Naive thymus-derived CD4-positive, alpha-beta T cell (primary cell): ENCODE measurements at regions not wholly inside any gene's neighbourhood (a gene's known extent, or its start where the extent isn't known, plus 50 kb on each side); places are given as distances from the start of the nearest gene placed in this dataset.

ENCODE experiments used
- ATAC-seq: fragments of 150-1000 bp; cut with Tn5 transposase; 2 replicates; pipeline ENCODE4 v1.10.0; 2021; ENCODE audit warnings: mild to moderate bottlenecking, moderate library complexity
- CTCF ChIA-PET: fragments of 350-600 bp; sonication (Branson Sonifier 250); formaldehyde crosslinking; loops from one replicate; lab custom pipeline; 2021; ENCODE audit warnings: antibody characterized with exemption; lab: Charles Lee
- POLR2A ChIA-PET: fragments of 350-600 bp; sonication (Branson Sonifier 250); formaldehyde crosslinking; loops from one replicate; lab custom pipeline; 2021; ENCODE audit warnings: antibody characterized with exemption, inconsistent platforms; lab: Charles Lee
- DNase-seq, 9 donors: peaks; one replicate each; pipeline versions ENCODE4 v3.0.0 to v3.0.0-alpha.2; 2020 to 2022; ENCODE audit warnings: mixed read lengths in 1 of 9
- H3K27ac ChIP-seq: one replicate; pipeline ENCODE4 v1.7.0; 2013; ENCODE audit warnings: mild to moderate bottlenecking, low read depth, low read length, moderate library complexity
- H3K27me3 ChIP-seq, 2 donors: one replicate each; pipeline ENCODE4 v1.7.0; 2013; ENCODE audit warnings: low read length in 2 of 2, mild to moderate bottlenecking in 2 of 2, moderate library complexity in 2 of 2; ENCODE audit not compliant: control insufficient read depth in 2 of 2, insufficient read depth in 2 of 2
- H3K36me3 ChIP-seq, 3 experiments: 1 replicate in 2 of 3; 2 replicates in 1 of 3; pipeline ENCODE4 v1.7.0; 2013; ENCODE audit warnings: low read length in 3 of 3, mild to moderate bottlenecking in 3 of 3, moderate library complexity in 1 of 3; ENCODE audit not compliant: insufficient read depth in 3 of 3, control insufficient read depth in 2 of 3
- H3K4me1 ChIP-seq, 2 donors: one replicate each; pipeline ENCODE4 v1.7.0; 2013; ENCODE audit warnings: low read length in 2 of 2, mild to moderate bottlenecking in 2 of 2, moderate library complexity in 1 of 2; ENCODE audit not compliant: control insufficient read depth in 2 of 2, insufficient read depth in 2 of 2
- H3K4me3 ChIP-seq: 2 replicates; pipeline ENCODE4 v1.7.0; 2013; ENCODE audit warnings: mild to moderate bottlenecking, low read length
- H3K9me3 ChIP-seq, 3 experiments: 1 replicate in 2 of 3; 2 replicates in 1 of 3; pipeline ENCODE4 v1.7.0; 2013; ENCODE audit warnings: low read length in 3 of 3; ENCODE audit not compliant: control insufficient read depth in 2 of 3
- H3K27ac Mint-ChIP-seq, 9 donors: one replicate each; pipeline ENCODE4 v1.8.0; 2020 to 2022; ENCODE audit warnings: mixed read lengths in 9 of 9, mild to moderate bottlenecking in 8 of 9, moderate library complexity in 5 of 9, inconsistent platforms in 2 of 9
- H3K27me3 Mint-ChIP-seq, 5 donors: one replicate each; pipeline ENCODE4 v1.8.0; 2021 to 2022; ENCODE audit warnings: mixed read lengths in 5 of 5, mild to moderate bottlenecking in 1 of 5
- H3K36me3 Mint-ChIP-seq, 5 donors: one replicate each; pipeline ENCODE4 v1.8.0; 2020 to 2022; ENCODE audit warnings: mixed read lengths in 5 of 5, mild to moderate bottlenecking in 3 of 5, inconsistent platforms in 1 of 5
- H3K4me1 Mint-ChIP-seq, 7 donors: one replicate each; pipeline ENCODE4 v1.8.0; 2020 to 2022; ENCODE audit warnings: mixed read lengths in 7 of 7, mild to moderate bottlenecking in 3 of 7, inconsistent platforms in 1 of 7
- H3K4me3 Mint-ChIP-seq, 10 donors: one replicate each; pipeline ENCODE4 v1.8.0; 2020 to 2022; ENCODE audit warnings: mild to moderate bottlenecking in 10 of 10, mixed read lengths in 10 of 10, moderate library complexity in 6 of 10, inconsistent platforms in 2 of 10
- H3K9me3 Mint-ChIP-seq, 11 donors: one replicate each; pipeline ENCODE4 v1.8.0; 2020 to 2022; ENCODE audit warnings: mixed read lengths in 11 of 11, mild to moderate bottlenecking in 4 of 11, inconsistent platforms in 1 of 11, moderate library complexity in 1 of 11
- intact Hi-C, 2 donors: fragments of 100-400 bp; cut with micrococcal nuclease; formaldehyde crosslinking; loops; one replicate each; pipeline ENCODE4 v1.15.1; 2023

DNA sequence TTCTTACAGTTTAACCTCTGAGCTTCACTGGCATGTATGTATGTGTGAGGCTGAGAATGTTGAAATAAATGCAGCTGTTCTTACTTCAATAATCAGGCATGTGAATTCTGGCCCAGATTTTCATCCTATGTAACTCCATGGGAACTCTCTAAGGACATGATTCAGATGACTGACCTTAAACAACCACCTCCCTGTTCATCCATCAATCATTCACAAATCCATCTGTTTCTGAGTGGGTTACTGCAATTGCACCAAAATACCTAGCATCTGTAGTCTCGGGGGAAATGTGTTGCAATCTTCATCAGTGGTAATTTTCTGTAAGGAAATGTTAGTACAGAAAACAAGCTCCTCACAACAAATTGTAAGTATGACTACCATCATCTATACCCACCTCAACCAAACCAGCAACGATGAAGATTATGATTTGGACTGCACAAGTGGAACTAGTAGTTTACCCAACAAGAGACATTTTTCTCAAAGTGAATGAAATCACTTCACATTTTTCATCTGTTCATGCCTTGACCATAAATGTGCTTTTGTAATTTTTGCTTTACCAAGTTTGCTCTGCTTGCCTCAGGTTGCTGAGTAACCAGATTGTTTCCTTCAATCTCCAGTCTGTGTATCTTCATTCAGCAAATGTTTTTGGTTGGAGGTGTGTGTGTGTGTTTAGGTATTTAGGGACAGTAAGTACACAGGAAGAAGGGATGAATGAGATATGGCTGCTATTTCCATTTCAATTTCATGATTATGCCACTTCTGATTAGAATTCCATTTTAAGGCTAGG lies 65.7 kb upstream of the FZD8 start:
- POLR2A ChIA-PET = no interaction called here

DNA sequence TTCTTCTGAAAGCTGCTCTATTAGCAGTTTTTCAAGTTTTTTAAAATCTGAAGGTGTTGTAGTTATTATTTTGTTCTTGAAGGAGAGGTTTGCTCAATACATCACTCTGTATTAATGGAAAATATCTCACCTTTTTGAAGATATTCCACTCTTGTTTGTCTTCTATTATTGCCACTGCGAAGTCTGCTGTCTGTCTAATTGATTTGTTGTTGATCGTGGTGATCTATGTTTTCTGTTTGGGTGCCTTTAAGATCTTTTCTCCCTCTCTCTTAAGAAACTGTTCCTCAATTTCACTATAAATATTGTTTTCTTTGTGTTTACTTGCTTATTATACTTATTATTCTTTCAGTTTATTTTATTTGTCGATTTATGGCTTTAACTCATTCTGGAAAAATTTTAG lies 64.9 kb upstream of the FZD8 start:
- no peaks in the 10 kb centered on the region for H3K27me3 ChIP-seq
- peaks cover 0 to 20% (median 17%) of the 10 kb centered on the region in 5 donors for H3K27me3 Mint-ChIP-seq
- intact Hi-C loops = no loop called here
- peaks cover 0 to 14% (median 3%) of the 10 kb centered on the region in 11 donors for H3K9me3 Mint-ChIP-seq
- no peak overlapping the region for H3K27ac ChIP-seq
- no peaks in the 10 kb centered on the region for H3K9me3 ChIP-seq
- no peaks in the 10 kb centered on the region for H3K4me1 ChIP-seq
- H3K36me3 ChIP-seq = no peaks in the 10 kb centered on the region
- POLR2A ChIA-PET = no interaction called here
- DNase-seq (no peak), ATAC-seq (no peak)
- no peaks in the 10 kb centered on the region for H3K36me3 Mint-ChIP-seq
- no peaks in the 10 kb centered on the region for H3K4me1 Mint-ChIP-seq
- no peak overlapping the region for H3K27ac Mint-ChIP-seq
- CTCF ChIA-PET = no interaction called here
- H3K4me3 Mint-ChIP-seq = no peak overlapping the region
- no peak overlapping the region for H3K4me3 ChIP-seq

More for the DNA sequence above, 65.7 kb upstream of the FZD8 start:
- peaks cover 0 to 25% (median 23%) of the 10 kb centered on the region in 5 donors for H3K27me3 Mint-ChIP-seq
- Histone ChIP-seq H3K4me1 (no peaks in the 10 kb centered on the region), H3K27me3 (no peaks in the 10 kb centered on the region), H3K36me3 (no peaks in the 10 kb centered on the region), H3K27ac (no peak overlapping the region), H3K4me3 (no peak overlapping the region), H3K9me3 (no peaks in the 10 kb centered on the region)
- CTCF ChIA-PET = no interaction called here
- ATAC-seq (no peak), DNase-seq (no peak)
- intact Hi-C loops = no loop called here
- H3K4me1 Mint-ChIP-seq = no peaks in the 10 kb centered on the region
- no peak overlapping the region for H3K27ac Mint-ChIP-seq
- no peak overlapping the region for H3K4me3 Mint-ChIP-seq
- no peaks in the 10 kb centered on the region for H3K36me3 Mint-ChIP-seq
- peaks cover 0 to 14% (median 3%) of the 10 kb centered on the region in 11 donors for H3K9me3 Mint-ChIP-seq

DNA sequence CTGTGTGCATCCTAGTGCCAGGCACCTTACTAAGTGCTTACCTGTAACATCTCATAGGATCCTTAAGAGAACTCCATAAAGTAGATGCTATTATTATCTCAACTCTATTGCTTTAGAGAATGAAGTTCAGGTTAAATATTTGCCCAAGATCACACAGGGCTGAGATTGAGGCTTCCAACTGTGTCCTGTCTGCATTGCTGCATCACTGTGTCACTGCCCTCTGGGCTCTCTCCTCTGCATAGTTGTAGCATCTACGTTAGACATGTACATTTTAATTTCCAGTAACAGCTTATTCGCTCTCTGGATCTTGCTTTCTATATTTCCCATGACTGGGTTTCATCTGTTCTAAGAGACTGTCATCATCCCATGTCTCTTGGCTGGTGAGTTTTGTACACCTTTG lies 63.6 kb upstream of the FZD8 start:
- ChIA-PET CTCF (interaction anchor here (0.9 kb wide), 1 partner anchor 9 kb away, joined by 5 read pairs; no protein-coding TSS in a partner anchor), POLR2A (no interaction called here)
- intact Hi-C loops = no loop called here
- Mint-ChIP-seq H3K9me3 (peaks cover 0 to 14% (median 3%) of the 10 kb centered on the region in 11 donors), H3K27ac (no peak overlapping the region), H3K4me3 (no peak overlapping the region), H3K36me3 (no peaks in the 10 kb centered on the region), H3K27me3 (peaks cover 0 to 13% (median 6%) of the 10 kb centered on the region in 5 donors), H3K4me1 (no peaks in the 10 kb centered on the region)
- Histone ChIP-seq H3K36me3 (no peaks in the 10 kb centered on the region), H3K4me3 (no peak overlapping the region), H3K9me3 (no peaks in the 10 kb centered on the region), H3K27me3 (no peaks in the 10 kb centered on the region), H3K4me1 (no peaks in the 10 kb centered on the region), H3K27ac (no peak overlapping the region)
- ATAC-seq (no peak), DNase-seq (no peak)

DNA sequence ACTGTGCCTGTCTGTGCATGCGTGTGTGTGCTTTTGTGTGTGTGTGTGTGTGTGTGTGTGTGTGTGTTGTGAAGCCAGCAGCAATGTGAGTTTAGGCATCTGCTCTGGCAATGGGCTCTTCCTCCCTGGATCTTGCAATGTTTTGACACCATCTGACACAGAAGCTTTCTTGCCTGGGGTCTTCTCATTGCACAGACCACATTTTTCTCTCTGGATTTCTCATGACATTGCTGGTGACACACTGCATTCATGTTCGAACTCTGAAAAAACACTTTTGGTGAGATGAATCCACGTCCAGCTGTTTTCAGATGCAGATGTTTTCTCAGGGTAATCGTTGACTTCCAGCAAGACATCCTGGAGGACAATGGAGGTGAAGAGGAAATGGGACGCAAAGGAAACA lies 63.0 kb upstream of the FZD8 start:
- peaks cover 0 to 7% (median 5%) of the 10 kb centered on the region in 5 donors for H3K27me3 Mint-ChIP-seq
- ATAC-seq = no peak
- CTCF ChIA-PET = interaction anchor here (0.9 kb wide), 1 partner anchor 8 kb away, joined by 5 read pairs; no protein-coding TSS in a partner anchor

DNA sequence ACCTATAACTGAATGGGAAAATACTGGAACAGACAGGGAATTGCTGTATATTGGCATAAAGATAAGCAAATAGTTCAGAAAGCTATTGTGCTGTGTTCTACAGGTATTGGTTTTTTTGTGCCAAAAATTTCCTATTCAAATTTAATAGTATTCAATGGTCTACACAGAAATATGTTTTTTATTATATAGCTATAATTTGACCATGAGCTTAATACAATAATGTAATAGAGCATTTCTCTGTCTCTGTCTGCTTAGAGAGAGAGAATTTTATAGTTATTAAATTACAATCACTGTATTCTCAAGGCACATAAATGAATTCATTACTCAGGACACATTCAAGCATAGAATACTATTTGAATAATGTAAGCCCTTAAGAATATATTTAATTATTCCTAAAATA lies 62.3 kb upstream of the FZD8 start:
- CTCF ChIA-PET = no interaction called here
- ATAC-seq = no peak

More for the DNA sequence above, 63.0 kb upstream of the FZD8 start:
- POLR2A ChIA-PET = no interaction called here
- no peaks in the 10 kb centered on the region for H3K27me3 ChIP-seq
- H3K4me3 Mint-ChIP-seq = no peak overlapping the region
- H3K4me1 ChIP-seq = no peaks in the 10 kb centered on the region
- H3K4me3 ChIP-seq = no peak overlapping the region
- no peaks in the 10 kb centered on the region for H3K9me3 ChIP-seq
- intact Hi-C loops = no loop called here
- DNase-seq = no peak
- H3K9me3 Mint-ChIP-seq = peaks cover 0 to 14% (median 3%) of the 10 kb centered on the region in 11 donors
- H3K27ac ChIP-seq = no peak overlapping the region
- H3K36me3 Mint-ChIP-seq = no peaks in the 10 kb centered on the region
- no peaks in the 10 kb centered on the region for H3K36me3 ChIP-seq
- no peak overlapping the region for H3K27ac Mint-ChIP-seq
- H3K4me1 Mint-ChIP-seq = no peaks in the 10 kb centered on the region

DNA sequence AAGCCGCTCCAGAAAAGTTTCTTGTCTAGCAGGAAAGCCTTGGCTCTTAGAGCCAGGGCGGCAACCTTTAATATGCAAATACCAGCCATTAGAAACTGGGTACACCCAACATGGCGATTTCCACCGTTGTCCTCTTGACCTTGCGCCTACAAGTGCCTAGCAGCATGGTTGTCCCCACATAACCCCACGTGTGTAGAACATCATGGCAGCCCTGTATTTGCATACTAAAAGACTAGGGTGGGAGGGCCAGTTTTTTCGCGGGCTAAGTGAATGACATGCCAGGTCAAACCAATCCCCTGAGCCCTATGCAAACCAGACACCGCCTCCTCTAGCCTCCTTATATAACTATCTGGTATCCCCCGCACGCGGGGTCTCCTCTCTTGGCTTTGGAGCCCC lies 58.4 kb upstream of the FZD8 start:
- intact Hi-C loops = no loop called here
- Mint-ChIP-seq H3K27me3 (peaks cover 0 to 12% (median 6%) of the 10 kb centered on the region in 5 donors), H3K4me1 (no peaks in the 10 kb centered on the region), H3K27ac (no peak overlapping the region), H3K4me3 (no peak overlapping the region), H3K9me3 (peaks cover 0 to 6% (median 0%) of the 10 kb centered on the region in 11 donors), H3K36me3 (no peaks in the 10 kb centered on the region)
- ATAC-seq (no peak), DNase-seq (no peak)
- ChIA-PET POLR2A (no interaction called here), CTCF (no interaction called here)
- Histone ChIP-seq H3K4me1 (no peaks in the 10 kb centered on the region), H3K27ac (no peak overlapping the region), H3K27me3 (no peaks in the 10 kb centered on the region), H3K36me3 (no peaks in the 10 kb centered on the region), H3K9me3 (no peaks in the 10 kb centered on the region), H3K4me3 (no peak overlapping the region)

More for the DNA sequence above, 62.3 kb upstream of the FZD8 start:
- intact Hi-C loops = no loop called here
- H3K36me3 ChIP-seq = no peaks in the 10 kb centered on the region
- POLR2A ChIA-PET = no interaction called here
- Mint-ChIP-seq H3K27ac (no peak overlapping the region), H3K9me3 (peaks cover 0 to 11% (median 3%) of the 10 kb centered on the region in 11 donors), H3K27me3 (peaks cover 0 to 5% (median 4%) of the 10 kb centered on the region in 5 donors), H3K36me3 (no peaks in the 10 kb centered on the region), H3K4me1 (no peaks in the 10 kb centered on the region), H3K4me3 (no peak overlapping the region)
- no peak overlapping the region for H3K4me3 ChIP-seq
- H3K27ac ChIP-seq = no peak overlapping the region
- no peaks in the 10 kb centered on the region for H3K4me1 ChIP-seq
- H3K27me3 ChIP-seq = no peaks in the 10 kb centered on the region
- no peaks in the 10 kb centered on the region for H3K9me3 ChIP-seq
- DNase-seq = no peak
